HCT116 (cell line): ENCODE measurements at regions not wholly inside any gene's neighbourhood (a gene's known extent, or its start where the extent isn't known, plus 50 kb on each side); places are given as distances from the start of the nearest gene placed in this dataset.
A peak's percentile ranks its signal among the peaks of the same experiment; 100 is the strongest.

Experiments
- CEBPB ChIP-seq: IDR thresholded peaks from 2 replicates; pipeline ENCODE4 v1.6.1; 2012; ENCODE audit warnings: low read depth
- EGR1 ChIP-seq: IDR thresholded peaks from 2 replicates; pipeline ENCODE4 v1.6.1; 2012; ENCODE audit warnings: low read depth
- EZH2 ChIP-seq: fragments of 200-600 bp; sonication (generic); IDR thresholded peaks from 2 replicates; pipeline ENCODE4 v1.6.1; 2017; ENCODE audit warnings: antibody characterized with exemption, mixed run types
- JUND ChIP-seq: IDR thresholded peaks from 2 replicates; pipeline ENCODE4 v1.6.1; 2012
- POLR2A ChIP-seq: IDR thresholded peaks from 2 replicates; pipeline ENCODE4 v1.7.0; 2011; ENCODE audit warnings: borderline replicate concordance; ENCODE audit not compliant: insufficient read depth, insufficient read length; ENCODE audit errors: extremely low read depth
- POLR2AphosphoS5 ChIP-seq: IDR thresholded peaks from 2 replicates; pipeline ENCODE4 v1.6.1; 2011; ENCODE audit warnings: mild to moderate bottlenecking, low read depth, low read length, moderate library complexity
- RAD21 ChIP-seq: IDR thresholded peaks from 2 replicates; pipeline ENCODE4 v1.6.1; 2012; ENCODE audit warnings: low read depth, mild to moderate bottlenecking
- SRF ChIP-seq: IDR thresholded peaks from 2 replicates; pipeline ENCODE4 v1.6.1; 2012; ENCODE audit warnings: low read depth
- TCF7L2 ChIP-seq: IDR thresholded peaks from 2 replicates; pipeline ENCODE4 v1.7.0; 2011; ENCODE audit warnings: borderline replicate concordance, inconsistent platforms; ENCODE audit not compliant: insufficient read depth, insufficient read length; ENCODE audit errors: extremely low read depth
- TF ChIP-seq, protein P1 (sequence below): IDR thresholded peaks from 2 replicates; pipeline ENCODE4 v1.6.1; 2012
- TF ChIP-seq, protein P2 (sequence below), 3 experiments: fragments of 200-600 bp in 1 of 3; sonication (generic) in 1 of 3; IDR thresholded peaks in 2 of 3; conservative IDR thresholded peaks in 1 of 3; 2 replicates each; pipeline ENCODE4 v1.5.1; 2012 to 2017; ENCODE audit warnings: low read depth in 2 of 3, low read length in 2 of 3, antibody characterized with exemption in 1 of 3, borderline replicate concordance in 1 of 3, control low read depth in 1 of 3, mild to moderate bottlenecking in 1 of 3, mixed read lengths in 1 of 3, mixed run types in 1 of 3, moderate library complexity in 1 of 3; ENCODE audit not compliant: insufficient read depth in 1 of 3
- TF ChIP-seq, protein P3 (sequence below): IDR thresholded peaks from 2 replicates; pipeline ENCODE4 v1.6.1; 2012; ENCODE audit warnings: low read depth

DNA sequence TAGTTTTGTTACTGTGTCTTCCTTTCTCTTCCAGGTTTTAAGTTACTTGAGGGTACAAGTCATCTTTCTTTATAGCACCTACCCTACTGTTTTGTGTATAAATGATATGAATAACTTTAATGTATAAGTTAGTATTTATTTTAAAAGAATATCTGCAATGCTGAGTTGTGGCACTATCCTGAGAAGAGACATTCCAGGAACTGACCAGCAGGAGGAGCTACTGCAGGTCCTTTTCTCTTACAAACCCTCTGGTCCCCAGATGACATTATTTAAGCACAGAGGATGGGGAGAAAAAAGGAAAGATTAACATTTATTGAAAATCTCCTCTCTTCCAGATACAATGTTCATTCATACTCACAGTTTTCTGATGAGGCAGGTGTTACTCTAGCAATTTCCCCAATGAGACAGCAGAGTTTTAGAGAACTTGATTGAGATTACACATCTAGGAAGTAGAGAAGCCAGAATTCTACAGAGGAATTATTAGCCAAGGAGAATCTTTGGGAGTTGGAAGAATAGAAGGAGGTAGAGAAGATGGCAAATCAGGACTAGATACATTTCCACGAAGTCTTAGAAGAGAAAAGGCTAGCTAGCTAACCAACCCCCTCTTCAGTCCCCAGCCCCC is 541.2 kb upstream of the API5 start:
- TF ChIP-seq POLR2AphosphoS5 (no peak), CEBPB (no peak), JUND (no peak), POLR2A (no peak), TCF7L2 (no peak), EZH2 (no peak), RAD21 (no peak), EGR1 (no peak), SRF (no peak)
- TF ChIP-seq, protein P1, sequence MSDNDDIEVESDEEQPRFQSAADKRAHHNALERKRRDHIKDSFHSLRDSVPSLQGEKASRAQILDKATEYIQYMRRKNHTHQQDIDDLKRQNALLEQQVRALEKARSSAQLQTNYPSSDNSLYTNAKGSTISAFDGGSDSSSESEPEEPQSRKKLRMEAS: no peak
- TF ChIP-seq, protein P2, sequence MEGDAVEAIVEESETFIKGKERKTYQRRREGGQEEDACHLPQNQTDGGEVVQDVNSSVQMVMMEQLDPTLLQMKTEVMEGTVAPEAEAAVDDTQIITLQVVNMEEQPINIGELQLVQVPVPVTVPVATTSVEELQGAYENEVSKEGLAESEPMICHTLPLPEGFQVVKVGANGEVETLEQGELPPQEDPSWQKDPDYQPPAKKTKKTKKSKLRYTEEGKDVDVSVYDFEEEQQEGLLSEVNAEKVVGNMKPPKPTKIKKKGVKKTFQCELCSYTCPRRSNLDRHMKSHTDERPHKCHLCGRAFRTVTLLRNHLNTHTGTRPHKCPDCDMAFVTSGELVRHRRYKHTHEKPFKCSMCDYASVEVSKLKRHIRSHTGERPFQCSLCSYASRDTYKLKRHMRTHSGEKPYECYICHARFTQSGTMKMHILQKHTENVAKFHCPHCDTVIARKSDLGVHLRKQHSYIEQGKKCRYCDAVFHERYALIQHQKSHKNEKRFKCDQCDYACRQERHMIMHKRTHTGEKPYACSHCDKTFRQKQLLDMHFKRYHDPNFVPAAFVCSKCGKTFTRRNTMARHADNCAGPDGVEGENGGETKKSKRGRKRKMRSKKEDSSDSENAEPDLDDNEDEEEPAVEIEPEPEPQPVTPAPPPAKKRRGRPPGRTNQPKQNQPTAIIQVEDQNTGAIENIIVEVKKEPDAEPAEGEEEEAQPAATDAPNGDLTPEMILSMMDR (IDR thresholded peaks at IDR 0.05 in 2 of 3, conservative IDR thresholded peaks at IDR 0.05 in 1 of 3; ENCODE audit: borderline replicate concordance in 1 of 3, insufficient read depth in 1 of 3, low read depth in 2 of 3, low read length in 2 of 3): peak in 2 of 3 experiments; percentile 33 to 43; a peak in 4 of 6 replicates
- TF ChIP-seq, protein P3, sequence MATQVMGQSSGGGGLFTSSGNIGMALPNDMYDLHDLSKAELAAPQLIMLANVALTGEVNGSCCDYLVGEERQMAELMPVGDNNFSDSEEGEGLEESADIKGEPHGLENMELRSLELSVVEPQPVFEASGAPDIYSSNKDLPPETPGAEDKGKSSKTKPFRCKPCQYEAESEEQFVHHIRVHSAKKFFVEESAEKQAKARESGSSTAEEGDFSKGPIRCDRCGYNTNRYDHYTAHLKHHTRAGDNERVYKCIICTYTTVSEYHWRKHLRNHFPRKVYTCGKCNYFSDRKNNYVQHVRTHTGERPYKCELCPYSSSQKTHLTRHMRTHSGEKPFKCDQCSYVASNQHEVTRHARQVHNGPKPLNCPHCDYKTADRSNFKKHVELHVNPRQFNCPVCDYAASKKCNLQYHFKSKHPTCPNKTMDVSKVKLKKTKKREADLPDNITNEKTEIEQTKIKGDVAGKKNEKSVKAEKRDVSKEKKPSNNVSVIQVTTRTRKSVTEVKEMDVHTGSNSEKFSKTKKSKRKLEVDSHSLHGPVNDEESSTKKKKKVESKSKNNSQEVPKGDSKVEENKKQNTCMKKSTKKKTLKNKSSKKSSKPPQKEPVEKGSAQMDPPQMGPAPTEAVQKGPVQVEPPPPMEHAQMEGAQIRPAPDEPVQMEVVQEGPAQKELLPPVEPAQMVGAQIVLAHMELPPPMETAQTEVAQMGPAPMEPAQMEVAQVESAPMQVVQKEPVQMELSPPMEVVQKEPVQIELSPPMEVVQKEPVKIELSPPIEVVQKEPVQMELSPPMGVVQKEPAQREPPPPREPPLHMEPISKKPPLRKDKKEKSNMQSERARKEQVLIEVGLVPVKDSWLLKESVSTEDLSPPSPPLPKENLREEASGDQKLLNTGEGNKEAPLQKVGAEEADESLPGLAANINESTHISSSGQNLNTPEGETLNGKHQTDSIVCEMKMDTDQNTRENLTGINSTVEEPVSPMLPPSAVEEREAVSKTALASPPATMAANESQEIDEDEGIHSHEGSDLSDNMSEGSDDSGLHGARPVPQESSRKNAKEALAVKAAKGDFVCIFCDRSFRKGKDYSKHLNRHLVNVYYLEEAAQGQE: no peak
